PFSK-1 (cell line): ENCODE measurements at regions not wholly inside any gene's neighbourhood (a gene's known extent, or its start where the extent isn't known, plus 50 kb on each side); places are given as distances from the start of the nearest gene placed in this dataset.

Source experiments
- FOXP2 ChIP-seq: optimal IDR thresholded peaks from 2 replicates; pipeline ENCODE3; 2011; ENCODE audit warnings: borderline replicate concordance, control low read depth, inconsistent platforms; ENCODE audit not compliant: insufficient read depth; ENCODE audit errors: extremely low read length, extremely low read depth
- POLR2AphosphoS5 ChIP-seq: IDR thresholded peaks from 2 replicates; pipeline ENCODE4 v1.6.1; 2012; ENCODE audit warnings: low read depth, mild to moderate bottlenecking, control low read depth, low read length, moderate library complexity
- REST ChIP-seq, 2 experiments: IDR thresholded peaks; 2 replicates each; pipeline versions ENCODE4 v1.6.1 to v1.8.0; 2011 to 2012; ENCODE audit warnings: low read depth in 2 of 2, low read length in 2 of 2, control low read depth in 1 of 2, inconsistent platforms in 1 of 2, mild to moderate bottlenecking in 1 of 2, moderate library complexity in 1 of 2; ENCODE audit not compliant: insufficient read depth in 1 of 2
- SIN3A ChIP-seq: IDR thresholded peaks from 2 replicates; pipeline ENCODE4 v1.6.1; 2012; ENCODE audit warnings: mild to moderate bottlenecking, low read length, moderate library complexity, borderline replicate concordance; ENCODE audit not compliant: insufficient read depth
- TAF1 ChIP-seq: IDR thresholded peaks from 2 replicates; pipeline ENCODE4 v1.6.1; 2012; ENCODE audit warnings: low read length, control low read depth, borderline replicate concordance; ENCODE audit not compliant: insufficient read depth

- TF ChIP-seq REST (IDR thresholded peaks at IDR 0.05; ENCODE audit: insufficient read depth in 1 of 2, low read depth in 2 of 2, low read length in 2 of 2) (no peak), TAF1 (no peak), FOXP2 (no peak), POLR2AphosphoS5 (no peak)
Observed at GRCh38 chr10:93245147-93245546, 171.5 kb downstream of the CYP26A1 start.

- no peak for TF ChIP-seq FOXP2
- TF ChIP-seq SIN3A: no peak
- no peak for TF ChIP-seq TAF1
- TF ChIP-seq REST (IDR thresholded peaks at IDR 0.05; ENCODE audit: insufficient read depth in 1 of 2, low read depth in 2 of 2, low read length in 2 of 2): no peak
- TF ChIP-seq POLR2AphosphoS5: no peak
Observed at GRCh38 chr10:93245779-93246178, 172.1 kb downstream of the CYP26A1 start.

- TF ChIP-seq TAF1: no peak
- TF ChIP-seq FOXP2: no peak
- no peak for TF ChIP-seq SIN3A
- no peak for TF ChIP-seq REST (IDR thresholded peaks at IDR 0.05; ENCODE audit: insufficient read depth in 1 of 2, low read depth in 2 of 2, low read length in 2 of 2)
- TF ChIP-seq POLR2AphosphoS5: no peak
Observed at GRCh38 chr10:93248583-93249227, 175.0 kb downstream of the CYP26A1 start.

- no peak for TF ChIP-seq REST (IDR thresholded peaks at IDR 0.05; ENCODE audit: insufficient read depth in 1 of 2, low read depth in 2 of 2, low read length in 2 of 2)
Observed at GRCh38 chr10:93250010-93250409, 176.3 kb downstream of the CYP26A1 start.

GRCh38 chr10:93254180-93254853, 180.6 kb downstream of the CYP26A1 start:
- TF ChIP-seq TAF1 (no peak), FOXP2 (no peak), SIN3A (no peak)
